Endothelial cell of umbilical vein (primary cell): ENCODE measurements at regions not wholly inside any gene's neighbourhood (a gene's known extent, or its start where the extent isn't known, plus 50 kb on each side); places are given as distances from the start of the nearest gene placed in this dataset.

Experiments
- BruUV-seq: library from RNA; stranded (reverse); fragments of 400-500 nt; replicated peaks from 2 replicates; lab custom pipeline; 2021; lab: Mats Ljungman, UMichigan
- CTCF ChIA-PET: fragments of 300-600, 350-600 bp; sonication (Branson Sonifier 250); formaldehyde crosslinking; loops from one replicate; lab custom pipeline; 2021; ENCODE audit warnings: antibody characterized with exemption, inconsistent platforms; lab: Charles Lee
- POLR2A ChIA-PET: fragments of 300-600, 350-600 bp; sonication (Branson Sonifier 250); formaldehyde crosslinking; loops from one replicate; lab custom pipeline; 2021; ENCODE audit warnings: antibody characterized with exemption, inconsistent platforms; lab: Charles Lee
- DNase-seq: peaks from one replicate; pipeline ENCODE4 v3.0.0-alpha.2; 2011; ENCODE audit warnings: low read depth, low spot score
- FAIRE-seq: peaks from 2 replicates; lab custom pipeline; 2011; peaks lifted over from hg19 to GRCh38; lab: Jason Lieb, UNC
- H2AFZ ChIP-seq: 2 replicates; pipeline ENCODE4 v1.6.0; 2012; ENCODE audit warnings: low read depth, low read length, control low read depth, inconsistent platforms
- H3K27ac ChIP-seq: 2 replicates; pipeline ENCODE4 v1.5.1; 2011; ENCODE audit warnings: low read depth, mild to moderate bottlenecking, control low read depth, low read length, moderate library complexity; ENCODE audit not compliant: insufficient read depth
- H3K27me3 ChIP-seq, 2 experiments: 2 replicates each; pipeline versions ENCODE4 v1.6.0 to v1.6.1; 2011; ENCODE audit warnings: low read length in 2 of 2, mixed read lengths in 1 of 2; ENCODE audit not compliant: control insufficient read depth in 2 of 2, insufficient read depth in 2 of 2
- H3K36me3 ChIP-seq, 2 experiments: 2 replicates in 1 of 2; 3 replicates in 1 of 2; pipeline ENCODE4 v1.5.1; 2011; ENCODE audit warnings: low read length in 2 of 2, mild to moderate bottlenecking in 1 of 2, moderate library complexity in 1 of 2; ENCODE audit not compliant: control insufficient read depth in 2 of 2, insufficient read depth in 2 of 2; ENCODE audit errors: extremely low read depth in 1 of 2
- H3K4me1 ChIP-seq: 3 replicates; pipeline ENCODE4 v1.5.1; 2011; ENCODE audit warnings: mild to moderate bottlenecking, low read length; ENCODE audit not compliant: control insufficient read depth, insufficient read depth; ENCODE audit errors: extremely low read depth
- H3K4me2 ChIP-seq: 2 replicates; pipeline ENCODE4 v1.6.1; 2011; ENCODE audit warnings: low read length, control low read depth, mixed read lengths; ENCODE audit not compliant: insufficient read depth
- H3K4me3 ChIP-seq, 3 experiments: fragments of 200-600 bp in 1 of 3; sonication (generic), shearing (Covaris generic) in 1 of 3; replicated peaks in 1 of 3; 2 replicates each; pipeline ENCODE4 v1.5.1; 2011 to 2016; ENCODE audit warnings: control low read depth in 3 of 3, low read length in 3 of 3, mild to moderate bottlenecking in 2 of 3, inconsistent platforms in 1 of 3, low read depth in 1 of 3, moderate library complexity in 1 of 3; ENCODE audit not compliant: insufficient read depth in 1 of 3
- H3K79me2 ChIP-seq: 2 replicates; pipeline ENCODE4 v1.6.0; 2012; ENCODE audit warnings: low read length, inconsistent platforms; ENCODE audit not compliant: control insufficient read depth, insufficient read depth
- H3K9ac ChIP-seq: replicated peaks from 2 replicates; pipeline ENCODE3; 2011; ENCODE audit warnings: low read length, control low read depth; ENCODE audit not compliant: insufficient read depth; ENCODE audit errors: extremely low read depth
- H3K9me1 ChIP-seq: replicated peaks from 3 replicates; pipeline ENCODE4 v1.6.0; 2011; ENCODE audit warnings: mild to moderate bottlenecking, low read length; ENCODE audit not compliant: control insufficient read depth, insufficient read depth; ENCODE audit errors: extremely low read depth
- H3K9me3 ChIP-seq: replicated peaks from 2 replicates; pipeline ENCODE4 v1.5.1; 2012; ENCODE audit warnings: low read length, inconsistent platforms; ENCODE audit not compliant: control insufficient read depth, insufficient read depth
- H4K20me1 ChIP-seq: replicated peaks from 2 replicates; pipeline ENCODE3; 2011; ENCODE audit warnings: mild to moderate bottlenecking, low read length; ENCODE audit not compliant: control insufficient read depth, insufficient read depth; ENCODE audit errors: extremely low read depth
- EZH2 ChIP-seq: IDR thresholded peaks from 2 replicates; pipeline ENCODE4 v1.6.1; 2012; ENCODE audit warnings: borderline replicate concordance, low read depth, mild to moderate bottlenecking, moderate library complexity, low read length, inconsistent platforms; ENCODE audit not compliant: severe bottlenecking
- FOS ChIP-seq: IDR thresholded peaks from 2 replicates; pipeline ENCODE4 v1.6.1; 2011; ENCODE audit warnings: mild to moderate bottlenecking, low read length, moderate library complexity, borderline replicate concordance; ENCODE audit not compliant: insufficient read depth
- GATA2 ChIP-seq: IDR thresholded peaks from 2 replicates; pipeline ENCODE4 v1.7.0; 2011; ENCODE audit warnings: low read depth, mild to moderate bottlenecking, moderate library complexity, mixed read lengths, low read length; ENCODE audit not compliant: insufficient read length, insufficient read depth
- JUN ChIP-seq: IDR thresholded peaks from 2 replicates; pipeline ENCODE4 v1.6.1; 2011; ENCODE audit warnings: borderline replicate concordance, low read depth; ENCODE audit not compliant: insufficient read length, insufficient read depth
- MAX ChIP-seq: IDR thresholded peaks from 2 replicates; pipeline ENCODE4 v1.6.1; 2011; ENCODE audit not compliant: insufficient read depth, insufficient read length
- MYC ChIP-seq: IDR thresholded peaks from one replicate; pipeline ENCODE4 v1.6.1; 2011; ENCODE audit warnings: mild to moderate bottlenecking, low read depth, low read length
- POLR2A ChIP-seq: IDR thresholded peaks from 2 replicates; pipeline ENCODE4 v1.6.1; 2012; ENCODE audit warnings: low read depth, mild to moderate bottlenecking, control low read depth, low read length
- POLR2AphosphoS5 ChIP-seq: IDR thresholded peaks from 2 replicates; pipeline ENCODE4 v1.6.1; 2012; ENCODE audit warnings: low read depth, mild to moderate bottlenecking, control low read depth, low read length, moderate library complexity; ENCODE audit not compliant: insufficient read depth
- dilution Hi-C: fragments of 300-500 bp; cut with MboI; formaldehyde crosslinking; loops from one replicate; pipeline ENCODE4 v1.15.0; 2019; ENCODE audit warnings: low sequenced_read_pairs; ENCODE audit not compliant: extremely low pct_ligation_motif_present
- intact Hi-C: fragments of 100-400 bp; cut with micrococcal nuclease; formaldehyde crosslinking; loops from one replicate; pipeline ENCODE4 v1.10.0; 2022
- TF ChIP-seq, protein P1 (sequence below), 2 donors: IDR thresholded peaks; 1 replicate in 1 of 2; 2 replicates in 1 of 2; pipeline ENCODE4 v1.5.1; 2011; ENCODE audit warnings: low read length in 2 of 2, mild to moderate bottlenecking in 2 of 2, moderate library complexity in 2 of 2, control low read depth in 1 of 2, inconsistent platforms in 1 of 2, low read depth in 1 of 2; ENCODE audit not compliant: insufficient read depth in 1 of 2; ENCODE audit errors: extremely low read depth in 1 of 2

DNA sequence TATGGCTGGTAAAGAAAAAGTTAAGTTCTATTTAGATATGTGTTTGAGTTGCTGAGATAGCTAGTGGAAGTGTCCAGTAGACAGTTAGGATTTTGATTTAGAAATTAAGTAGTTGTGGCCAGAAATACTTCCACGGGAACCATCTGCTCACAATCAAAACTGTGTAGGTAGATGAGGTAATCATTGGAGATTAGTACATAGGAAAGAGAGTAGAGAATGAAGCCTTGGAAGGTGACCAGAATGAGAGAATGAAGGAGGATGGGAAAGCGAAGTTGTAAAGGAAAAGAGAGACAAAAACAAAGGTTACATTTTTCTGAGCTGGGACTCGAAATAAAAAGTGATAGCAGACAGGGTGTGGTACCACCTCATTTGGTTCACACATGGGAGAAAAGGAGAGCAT is 296.9 kb upstream of the SORL1-AS1 start:
- CTCF ChIA-PET: no interaction called here

More for the DNA sequence above, 296.9 kb upstream of the SORL1-AS1 start:
- Histone ChIP-seq H3K79me2 (no peaks in the 10 kb centered on the region), H3K4me2 (no peak overlapping the region), H3K9me3 (no peaks in the 10 kb centered on the region), H3K27me3 (no peaks in the 10 kb centered on the region), H2AFZ (no peak overlapping the region), H3K4me3 (no peak overlapping the region), H3K9me1 (no peaks in the 10 kb centered on the region), H3K27ac (no peak overlapping the region), H4K20me1 (no peaks in the 10 kb centered on the region), H3K36me3 (no peaks in the 10 kb centered on the region), H3K4me1 (no peaks in the 10 kb centered on the region), H3K9ac (no peak overlapping the region)
- no peak for FAIRE-seq
- no TSS peak for BruUV-seq
- POLR2A ChIA-PET: no interaction called here
- dilution Hi-C loops (no loop called here), intact Hi-C loops (loop anchor here (5.0 kb wide), 1 partner anchor 48 kb away; no protein-coding TSS in a partner anchor)
- DNase-seq: no peak
- TF ChIP-seq POLR2AphosphoS5: no peak
- TF ChIP-seq FOS: no peak
- no peak for TF ChIP-seq MYC
- no peak for TF ChIP-seq MAX
- TF ChIP-seq POLR2A: no peak
- no peak for TF ChIP-seq JUN
- TF ChIP-seq, protein P1, sequence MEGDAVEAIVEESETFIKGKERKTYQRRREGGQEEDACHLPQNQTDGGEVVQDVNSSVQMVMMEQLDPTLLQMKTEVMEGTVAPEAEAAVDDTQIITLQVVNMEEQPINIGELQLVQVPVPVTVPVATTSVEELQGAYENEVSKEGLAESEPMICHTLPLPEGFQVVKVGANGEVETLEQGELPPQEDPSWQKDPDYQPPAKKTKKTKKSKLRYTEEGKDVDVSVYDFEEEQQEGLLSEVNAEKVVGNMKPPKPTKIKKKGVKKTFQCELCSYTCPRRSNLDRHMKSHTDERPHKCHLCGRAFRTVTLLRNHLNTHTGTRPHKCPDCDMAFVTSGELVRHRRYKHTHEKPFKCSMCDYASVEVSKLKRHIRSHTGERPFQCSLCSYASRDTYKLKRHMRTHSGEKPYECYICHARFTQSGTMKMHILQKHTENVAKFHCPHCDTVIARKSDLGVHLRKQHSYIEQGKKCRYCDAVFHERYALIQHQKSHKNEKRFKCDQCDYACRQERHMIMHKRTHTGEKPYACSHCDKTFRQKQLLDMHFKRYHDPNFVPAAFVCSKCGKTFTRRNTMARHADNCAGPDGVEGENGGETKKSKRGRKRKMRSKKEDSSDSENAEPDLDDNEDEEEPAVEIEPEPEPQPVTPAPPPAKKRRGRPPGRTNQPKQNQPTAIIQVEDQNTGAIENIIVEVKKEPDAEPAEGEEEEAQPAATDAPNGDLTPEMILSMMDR (IDR thresholded peaks at IDR 0.05; ENCODE audit: extremely low read depth in 1 of 2, insufficient read depth in 1 of 2, low read depth in 1 of 2, low read length in 2 of 2): no peak
- TF ChIP-seq GATA2: no peak
- TF ChIP-seq EZH2: no peak
